ENCODE measurements at regions not wholly inside any gene's neighbourhood (a gene's known extent, or its start where the extent isn't known, plus 50 kb on each side); places are given as distances from the start of the nearest gene placed in this dataset.

GRCh38 chr7:15130666-15131541 is 228.4 kb upstream of the DGKB start:
- TF ChIP-seq, protein P1, sequence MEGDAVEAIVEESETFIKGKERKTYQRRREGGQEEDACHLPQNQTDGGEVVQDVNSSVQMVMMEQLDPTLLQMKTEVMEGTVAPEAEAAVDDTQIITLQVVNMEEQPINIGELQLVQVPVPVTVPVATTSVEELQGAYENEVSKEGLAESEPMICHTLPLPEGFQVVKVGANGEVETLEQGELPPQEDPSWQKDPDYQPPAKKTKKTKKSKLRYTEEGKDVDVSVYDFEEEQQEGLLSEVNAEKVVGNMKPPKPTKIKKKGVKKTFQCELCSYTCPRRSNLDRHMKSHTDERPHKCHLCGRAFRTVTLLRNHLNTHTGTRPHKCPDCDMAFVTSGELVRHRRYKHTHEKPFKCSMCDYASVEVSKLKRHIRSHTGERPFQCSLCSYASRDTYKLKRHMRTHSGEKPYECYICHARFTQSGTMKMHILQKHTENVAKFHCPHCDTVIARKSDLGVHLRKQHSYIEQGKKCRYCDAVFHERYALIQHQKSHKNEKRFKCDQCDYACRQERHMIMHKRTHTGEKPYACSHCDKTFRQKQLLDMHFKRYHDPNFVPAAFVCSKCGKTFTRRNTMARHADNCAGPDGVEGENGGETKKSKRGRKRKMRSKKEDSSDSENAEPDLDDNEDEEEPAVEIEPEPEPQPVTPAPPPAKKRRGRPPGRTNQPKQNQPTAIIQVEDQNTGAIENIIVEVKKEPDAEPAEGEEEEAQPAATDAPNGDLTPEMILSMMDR (IDR thresholded peaks at IDR 0.05; ENCODE audit: insufficient read depth, low read length, poor library complexity, severe bottlenecking), result no peak
- TF ChIP-seq EZH2phosphoT487 (conservative IDR thresholded peaks at IDR 0.05; ENCODE audit: low read length), result no peak
